K562 (cell line): ENCODE measurements at regions not wholly inside any gene's neighbourhood (a gene's known extent, or its start where the extent isn't known, plus 50 kb on each side); places are given as distances from the start of the nearest gene placed in this dataset.

Experiments used
- ATAC-seq: fragments of 200-7000 bp; cut with Tn5 transposase; 3 replicates; pipeline ENCODE4 v1.9.1; 2020; ENCODE audit warnings: moderate library complexity
- BruUV-seq: library from RNA; stranded (reverse); fragments of 400-500 nt; replicated peaks from 2 replicates; lab custom pipeline; 2021; lab: Mats Ljungman, UMichigan
- CTCF ChIA-PET: fragments of 300-600 bp; formaldehyde crosslinking; extraction: SDS; loops from one replicate; lab custom pipeline; 2021; ENCODE audit warnings: low intra/inter-chr PET ratio; lab: Yijun Ruan, JAX
- POLR2A ChIA-PET: fragments of 300-600, 350-650 bp; sonication (Branson Sonifier 250); formaldehyde crosslinking; extraction: SDS; loops from one replicate; lab custom pipeline; 2021; ENCODE audit warnings: antibody characterized with exemption, inconsistent platforms; lab: Yijun Ruan, JAX
- DNase-seq, 4 experiments: peaks; one replicate each; pipeline versions ENCODE4 v3.0.0 to v3.0.0-alpha.2; 2011 to 2018; ENCODE audit warnings: low spot score in 3 of 4, mixed read lengths in 3 of 4; ENCODE audit errors: extremely low read depth in 1 of 4
- FAIRE-seq: peaks from 2 replicates; lab custom pipeline; 2011; peaks lifted over from hg19 to GRCh38; lab: Jason Lieb, UNC
- H2AFZ ChIP-seq: 2 replicates; pipeline ENCODE4 v1.6.0; 2011; ENCODE audit warnings: low read depth, low read length, control low read depth, inconsistent platforms
- H3K27ac ChIP-seq: fragments of 200-600 bp; 3 replicates; pipeline ENCODE4 v1.8.0; 2011; ENCODE audit warnings: low read depth, mild to moderate bottlenecking, control low read depth, inconsistent platforms, low read length, moderate library complexity, mixed read lengths; ENCODE audit errors: extremely low read depth
- H3K27me3 ChIP-seq, 2 experiments: fragments of 300-600 bp in 1 of 2; 2 replicates in 1 of 2; 3 replicates in 1 of 2; pipeline versions ENCODE4 v1.6.0 to v1.8.0; 2011; ENCODE audit warnings: inconsistent platforms in 2 of 2, low read length in 2 of 2, mild to moderate bottlenecking in 1 of 2, mixed read lengths in 1 of 2, moderate library complexity in 1 of 2; ENCODE audit not compliant: control insufficient read depth in 2 of 2, insufficient read depth in 2 of 2
- H3K36me3 ChIP-seq: fragments of 300-600 bp; 3 replicates; pipeline ENCODE4 v1.8.0; 2011; ENCODE audit warnings: mild to moderate bottlenecking, low read length, inconsistent platforms; ENCODE audit not compliant: control insufficient read depth, insufficient read depth
- H3K4me1 ChIP-seq, 2 experiments: fragments of 200-600 bp in 1 of 2; replicated peaks in 1 of 2; 2 replicates in 1 of 2; 3 replicates in 1 of 2; pipeline versions ENCODE4 v1.5.1 to v1.8.0; 2011; ENCODE audit warnings: inconsistent platforms in 2 of 2, low read length in 2 of 2, mild to moderate bottlenecking in 1 of 2, mixed read lengths in 1 of 2, moderate library complexity in 1 of 2; ENCODE audit not compliant: control insufficient read depth in 2 of 2, insufficient read depth in 2 of 2
- H3K4me2 ChIP-seq: 2 replicates; pipeline ENCODE4 v1.6.1; 2011; ENCODE audit warnings: low read length, control low read depth, inconsistent platforms, mixed read lengths; ENCODE audit not compliant: insufficient read depth
- H3K4me3 ChIP-seq: fragments of 200-600 bp; sonication (generic), shearing (Covaris generic); 2 replicates; pipeline ENCODE4 v1.5.1; 2016; ENCODE audit warnings: control low read depth, inconsistent platforms
- H3K79me2 ChIP-seq: fragments of 200-600 bp; 3 replicates; pipeline ENCODE4 v1.8.0; 2011; ENCODE audit warnings: low read length, inconsistent platforms; ENCODE audit not compliant: control insufficient read depth, insufficient read depth
- H3K9ac ChIP-seq, 2 experiments: 2 replicates each; pipeline versions ENCODE4 v1.6.0 to v1.6.1; 2011; ENCODE audit warnings: low read depth in 2 of 2, low read length in 2 of 2, control low read depth in 1 of 2, inconsistent platforms in 1 of 2, mild to moderate bottlenecking in 1 of 2, mixed read lengths in 1 of 2; ENCODE audit not compliant: insufficient read depth in 1 of 2
- H3K9me1 ChIP-seq: one replicate; pipeline ENCODE4 v1.6.0; 2011; ENCODE audit warnings: inconsistent platforms, mild to moderate bottlenecking, low read length, moderate library complexity; ENCODE audit not compliant: control insufficient read depth, insufficient read depth
- H3K9me3 ChIP-seq: replicated peaks from 2 replicates; pipeline ENCODE4 v1.5.1; 2011; ENCODE audit warnings: low read depth, low read length, inconsistent platforms; ENCODE audit not compliant: control insufficient read depth, insufficient read depth
- H4K20me1 ChIP-seq: replicated peaks from 2 replicates; pipeline ENCODE4 v1.6.1; 2011; ENCODE audit warnings: low read length, inconsistent platforms, mixed read lengths; ENCODE audit not compliant: control insufficient read depth, insufficient read depth
- CBFA2T2 ChIP-seq: fragments of 450-650 bp; conservative IDR thresholded peaks from 2 replicates; pipeline ENCODE4 v1.6.1; 2017; ENCODE audit warnings: mild to moderate bottlenecking
- HDAC3 ChIP-seq: fragments of 450-650 bp; IDR thresholded peaks from 2 replicates; pipeline ENCODE4 v1.6.1; 2018; ENCODE audit warnings: borderline replicate concordance, mild to moderate bottlenecking, moderate library complexity; ENCODE audit not compliant: partially characterized antibody
- JUNB ChIP-seq: fragments of 450-650 bp; formaldehyde crosslinking; conservative IDR thresholded peaks from 2 replicates; pipeline ENCODE4 v1.4.0; 2020; ENCODE audit warnings: mild to moderate bottlenecking
- LCOR ChIP-seq: sonication (generic); formaldehyde crosslinking; IDR thresholded peaks from 2 replicates; pipeline ENCODE4 v1.8.0; 2022; ENCODE audit warnings: mild to moderate bottlenecking, missing genetic modification reagents
- MAFF ChIP-seq: IDR thresholded peaks from 2 replicates; pipeline ENCODE4 v1.6.1; 2012; ENCODE audit warnings: low read length, improper control_type of control experiment
- NRF1 ChIP-seq, 2 experiments: fragments of 450-650 bp; IDR thresholded peaks in 1 of 2; conservative IDR thresholded peaks in 1 of 2; 2 replicates each; pipeline ENCODE4 v1.6.1; 2014; ENCODE audit warnings: mild to moderate bottlenecking in 2 of 2
- PHTF2 ChIP-seq: fragments of 250-450 bp; sonication (Bioruptor Pico); IDR thresholded peaks from 2 replicates; pipeline ENCODE4 v1.5.0; 2021; ENCODE audit warnings: mild to moderate bottlenecking
- POLR2G ChIP-seq: fragments of 200-400 bp; formaldehyde crosslinking; IDR thresholded peaks from 2 replicates; pipeline ENCODE4 v1.6.1; 2017; ENCODE audit warnings: low read depth, mild to moderate bottlenecking, antibody characterized with exemption, low read length, moderate library complexity
- PURB ChIP-seq: sonication (generic); formaldehyde crosslinking; IDR thresholded peaks from 2 replicates; pipeline ENCODE4 v1.9.0; 2021; ENCODE audit warnings: low read depth, mild to moderate bottlenecking, missing genetic modification reagents
- TRIM28 ChIP-seq: fragments of 450-650 bp; IDR thresholded peaks from 2 replicates; pipeline ENCODE4 v1.6.1; 2017
- ZBTB7A ChIP-seq: IDR thresholded peaks from 2 replicates; pipeline ENCODE4 v1.6.1; 2011; ENCODE audit warnings: low read depth, mild to moderate bottlenecking, low read length, moderate library complexity, borderline replicate concordance; ENCODE audit not compliant: control insufficient read depth
- ZBTB8A ChIP-seq: fragments of 450-650 bp; IDR thresholded peaks from 2 replicates; pipeline ENCODE4 v1.6.1; 2018; ENCODE audit warnings: mild to moderate bottlenecking, moderate library complexity; ENCODE audit not compliant: partially characterized antibody
- ZNF174 ChIP-seq: fragments of 250-450 bp; sonication (Bioruptor Pico); IDR thresholded peaks from 2 replicates; pipeline ENCODE4 v1.4.0; 2020; ENCODE audit warnings: mild to moderate bottlenecking
- ZNF408 ChIP-seq: fragments of 250-450 bp; sonication (Bioruptor Pico); IDR thresholded peaks from 2 replicates; pipeline ENCODE4 v1.4.0; 2020; ENCODE audit warnings: low read depth, mild to moderate bottlenecking, moderate library complexity
- ZNF668 ChIP-seq: fragments of 250-450 bp; sonication (Bioruptor Pico); IDR thresholded peaks from 2 replicates; pipeline ENCODE4 v1.8.0; 2022; ENCODE audit warnings: mild to moderate bottlenecking, inconsistent platforms
- ZNF766 ChIP-seq: fragments of 200-800 bp; sonication (Bioruptor generic); conservative IDR thresholded peaks from 2 replicates; pipeline ENCODE4 v1.6.1; 2016; ENCODE audit warnings: missing genetic modification characterization, missing compliant biosample characterization
- WGBS: fragments of 100-300 bp; shearing (Covaris generic); methylation state at CpG from one replicate; pipeline ENCODE4 v1.1.6; 2016; ENCODE audit warnings: low coverage, mixed read lengths; ENCODE audit not compliant: insufficient coverage; ENCODE audit errors: missing lambda C conversion rate; 5-methylcytosine and 5-hydroxymethylcytosine counted together
- in situ Hi-C: fragments of 300-500 bp; cut with MboI; formaldehyde crosslinking; loops from 4 replicates; pipeline ENCODE4 v1.15.0; 2018; ENCODE audit warnings: inconsistent platforms, mixed read lengths
- intact Hi-C: fragments of 100-400 bp; cut with micrococcal nuclease; formaldehyde crosslinking; loops from 2 replicates; pipeline ENCODE4 v1.14.2; 2022
- TF ChIP-seq, protein P1 (sequence below): fragments of 450-650 bp; IDR thresholded peaks from 2 replicates; pipeline ENCODE4 v1.7.0; 2016; ENCODE audit warnings: borderline replicate concordance
- TF ChIP-seq, protein P2 (sequence below), 2 experiments: fragments of 450-650 bp; conservative IDR thresholded peaks; 2 replicates each; pipeline ENCODE4 v1.6.1; 2017; ENCODE audit warnings: mild to moderate bottlenecking in 2 of 2, moderate library complexity in 2 of 2

DNA sequence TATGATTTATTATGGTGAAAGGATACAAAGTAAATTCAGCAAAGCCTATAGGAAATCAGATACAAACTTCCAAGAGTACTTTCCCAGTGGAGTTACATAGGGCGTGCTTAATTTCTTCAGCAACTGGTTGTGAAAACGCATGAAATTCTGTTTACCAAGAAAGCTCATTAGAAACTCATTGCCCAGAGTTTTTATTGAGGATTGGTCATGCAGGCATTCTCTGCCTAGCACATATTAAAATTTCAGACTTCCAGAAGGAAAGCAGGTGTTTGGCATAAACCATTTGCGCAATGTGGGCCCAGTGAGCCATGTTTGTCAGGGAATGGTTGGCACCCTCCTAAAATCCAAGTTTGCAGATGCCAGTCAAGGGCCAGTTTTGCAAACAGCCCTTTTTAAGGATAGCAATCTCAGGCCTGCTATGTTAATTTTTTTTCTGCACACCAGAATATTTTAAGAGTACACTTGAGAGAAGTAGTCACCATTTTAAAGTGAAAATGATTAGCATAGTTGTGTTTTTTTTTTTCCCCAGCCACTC lies 311.1 kb upstream of the CHD1 start:
- no peak for FAIRE-seq
- H2AFZ ChIP-seq, result no peak overlapping the region

More for the DNA sequence above, 311.1 kb upstream of the CHD1 start:
- no peaks in the 10 kb centered on the region for H3K9me1 ChIP-seq
- H3K4me2 ChIP-seq, result no peak overlapping the region
- H3K9ac ChIP-seq, result no peak overlapping the region
- intact Hi-C loops, result no loop called here
- H3K27me3 ChIP-seq, result no peaks in the 10 kb centered on the region
- no peaks in the 10 kb centered on the region for H3K9me3 ChIP-seq
- no peak overlapping the region for H3K4me3 ChIP-seq
- H3K27ac ChIP-seq, result no peak overlapping the region
- ChIA-PET POLR2A (no interaction called here), CTCF (no interaction called here)
- in situ Hi-C loops, result no loop called here
- no peaks in the 10 kb centered on the region for H4K20me1 ChIP-seq
- ATAC-seq (no peak), DNase-seq (no peak)
- TF ChIP-seq ZNF766 (CRISPR knock-in tag) (no peak), ZNF174 (CRISPR knock-in tag) (no peak), ZBTB8A (no peak), POLR2G (no peak), TRIM28 (no peak), JUNB (no peak), ZNF408 (CRISPR knock-in tag) (no peak), MAFF (no peak), NRF1 (conservative IDR thresholded peaks at IDR 0.05 in 1 of 2, IDR thresholded peaks at IDR 0.05 in 1 of 2) (no peak), ZNF668 (CRISPR knock-in tag) (no peak), HDAC3 (no peak), PHTF2 (CRISPR knock-in tag) (no peak), ZBTB7A (no peak), LCOR (CRISPR knock-in tag) (no peak), PURB (no peak), CBFA2T2 (no peak)
- TF ChIP-seq, protein P1, sequence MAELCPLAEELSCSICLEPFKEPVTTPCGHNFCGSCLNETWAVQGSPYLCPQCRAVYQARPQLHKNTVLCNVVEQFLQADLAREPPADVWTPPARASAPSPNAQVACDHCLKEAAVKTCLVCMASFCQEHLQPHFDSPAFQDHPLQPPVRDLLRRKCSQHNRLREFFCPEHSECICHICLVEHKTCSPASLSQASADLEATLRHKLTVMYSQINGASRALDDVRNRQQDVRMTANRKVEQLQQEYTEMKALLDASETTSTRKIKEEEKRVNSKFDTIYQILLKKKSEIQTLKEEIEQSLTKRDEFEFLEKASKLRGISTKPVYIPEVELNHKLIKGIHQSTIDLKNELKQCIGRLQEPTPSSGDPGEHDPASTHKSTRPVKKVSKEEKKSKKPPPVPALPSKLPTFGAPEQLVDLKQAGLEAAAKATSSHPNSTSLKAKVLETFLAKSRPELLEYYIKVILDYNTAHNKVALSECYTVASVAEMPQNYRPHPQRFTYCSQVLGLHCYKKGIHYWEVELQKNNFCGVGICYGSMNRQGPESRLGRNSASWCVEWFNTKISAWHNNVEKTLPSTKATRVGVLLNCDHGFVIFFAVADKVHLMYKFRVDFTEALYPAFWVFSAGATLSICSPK, result no peak
- TF ChIP-seq, protein P2, sequence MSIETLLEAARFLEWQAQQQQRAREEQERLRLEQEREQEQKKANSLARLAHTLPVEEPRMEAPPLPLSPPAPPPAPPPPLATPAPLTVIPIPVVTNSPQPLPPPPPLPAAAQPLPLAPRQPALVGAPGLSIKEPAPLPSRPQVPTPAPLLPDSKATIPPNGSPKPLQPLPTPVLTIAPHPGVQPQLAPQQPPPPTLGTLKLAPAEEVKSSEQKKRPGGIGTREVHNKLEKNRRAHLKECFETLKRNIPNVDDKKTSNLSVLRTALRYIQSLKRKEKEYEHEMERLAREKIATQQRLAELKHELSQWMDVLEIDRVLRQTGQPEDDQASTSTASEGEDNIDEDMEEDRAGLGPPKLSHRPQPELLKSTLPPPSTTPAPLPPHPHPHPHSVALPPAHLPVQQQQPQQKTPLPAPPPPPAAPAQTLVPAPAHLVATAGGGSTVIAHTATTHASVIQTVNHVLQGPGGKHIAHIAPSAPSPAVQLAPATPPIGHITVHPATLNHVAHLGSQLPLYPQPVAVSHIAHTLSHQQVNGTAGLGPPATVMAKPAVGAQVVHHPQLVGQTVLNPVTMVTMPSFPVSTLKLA (conservative IDR thresholded peaks at IDR 0.05), result no peak
- H3K4me1 ChIP-seq, result no peaks in the 10 kb centered on the region
- H3K36me3 ChIP-seq, result no peaks in the 10 kb centered on the region
- H3K79me2 ChIP-seq, result no peaks in the 10 kb centered on the region
- WGBS, result 0% methylated on average over 3 of the region's 3 CpGs
- no TSS peak for BruUV-seq
